Neural crest cell (in vitro differentiated cells): ENCODE measurements at regions not wholly inside any gene's neighbourhood (a gene's known extent, or its start where the extent isn't known, plus 50 kb on each side); places are given as distances from the start of the nearest gene placed in this dataset.
A peak's percentile ranks its signal among the peaks of the same experiment; 100 is the strongest.

Experiments used
- DNase-seq: peaks from one replicate; pipeline ENCODE4 v3.0.0; 2021; ENCODE audit warnings: low read depth, mixed read lengths, low spot score
- H3K27ac Mint-ChIP-seq: one replicate; pipeline ENCODE4 v1.8.0; 2021; ENCODE audit warnings: mild to moderate bottlenecking, mixed read lengths; ENCODE audit not compliant: unreplicated experiment
- H3K27me3 Mint-ChIP-seq: 2 replicates; pipeline ENCODE4 v1.8.0; 2021; ENCODE audit warnings: low read depth, mild to moderate bottlenecking, mixed read lengths
- H3K36me3 Mint-ChIP-seq: 2 replicates; pipeline ENCODE4 v1.8.0; 2021; ENCODE audit warnings: low read depth, mild to moderate bottlenecking, mixed read lengths
- H3K4me1 Mint-ChIP-seq: 2 replicates; pipeline ENCODE4 v1.8.0; 2021; ENCODE audit warnings: mixed read lengths
- H3K4me3 Mint-ChIP-seq: one replicate; pipeline ENCODE4 v1.8.0; 2021; ENCODE audit warnings: mild to moderate bottlenecking, mixed read lengths
- H3K9me3 Mint-ChIP-seq: 2 replicates; pipeline ENCODE4 v1.8.0; 2021; ENCODE audit warnings: mixed read lengths
- CTCF ChIP-seq: fragments of 200-600 bp; sonication (generic); conservative IDR thresholded peaks from 2 replicates; pipeline ENCODE4 v1.5.0; 2021; ENCODE audit warnings: antibody characterized with exemption, mild to moderate bottlenecking

DNA sequence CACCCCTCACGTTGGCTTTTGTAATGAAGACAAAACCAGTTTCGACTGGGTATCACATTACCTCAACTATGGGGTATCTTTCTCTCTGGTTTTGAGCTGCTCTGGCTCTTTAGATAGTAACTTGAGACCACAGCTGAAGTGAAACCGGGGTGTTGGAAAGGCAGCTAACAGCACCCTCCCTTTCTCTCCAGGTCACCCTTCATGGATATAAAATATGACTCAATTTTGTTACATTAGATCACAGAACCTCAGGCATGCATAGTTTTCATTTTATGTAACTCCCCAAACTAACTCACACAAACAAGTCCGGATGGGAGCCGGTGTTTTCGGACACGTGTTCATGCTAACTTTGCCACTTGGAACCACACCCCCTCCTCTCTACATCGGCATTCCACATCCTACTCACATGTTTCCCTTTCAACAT lies 90.7 kb downstream of the NR2F2 start:
- peak overlapping the region; percentile 35 for H3K4me3 Mint-ChIP-seq
- no peak overlapping the region for H3K27ac Mint-ChIP-seq
- no peak for DNase-seq
- H3K4me1 Mint-ChIP-seq: peaks cover 20% of the 10 kb centered on the region
- H3K9me3 Mint-ChIP-seq: no peaks in the 10 kb centered on the region
- peaks cover 87% of the 10 kb centered on the region for H3K27me3 Mint-ChIP-seq
- H3K36me3 Mint-ChIP-seq: no peaks in the 10 kb centered on the region
- TF ChIP-seq CTCF: no peak

DNA sequence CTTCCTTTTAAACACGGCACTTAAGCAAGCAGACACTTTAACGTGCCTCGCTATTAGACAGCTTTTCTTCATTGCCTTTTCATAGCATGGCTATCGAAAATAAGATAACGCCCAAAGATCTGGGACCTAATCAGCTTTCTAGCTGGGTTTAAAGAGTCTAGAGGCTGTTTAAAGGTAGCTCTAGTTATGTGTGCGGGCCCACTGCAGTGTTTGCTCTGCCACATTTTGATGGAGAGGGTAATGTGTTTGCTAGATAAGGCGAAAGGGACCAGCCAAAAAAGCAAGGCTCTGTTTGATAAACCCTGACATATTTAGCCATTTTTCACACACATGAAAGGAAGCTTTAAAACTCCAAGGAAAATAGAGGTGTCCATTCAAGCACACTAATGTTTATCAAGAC lies 91.6 kb downstream of the NR2F2 start:
- H3K27ac Mint-ChIP-seq: no peak overlapping the region
- H3K27me3 Mint-ChIP-seq: peaks cover 86% of the 10 kb centered on the region
- TF ChIP-seq CTCF: no peak
- peaks cover 20% of the 10 kb centered on the region for H3K4me1 Mint-ChIP-seq
- H3K9me3 Mint-ChIP-seq: no peaks in the 10 kb centered on the region
- no peak for DNase-seq
- no peaks in the 10 kb centered on the region for H3K36me3 Mint-ChIP-seq
- no peak overlapping the region for H3K4me3 Mint-ChIP-seq

DNA sequence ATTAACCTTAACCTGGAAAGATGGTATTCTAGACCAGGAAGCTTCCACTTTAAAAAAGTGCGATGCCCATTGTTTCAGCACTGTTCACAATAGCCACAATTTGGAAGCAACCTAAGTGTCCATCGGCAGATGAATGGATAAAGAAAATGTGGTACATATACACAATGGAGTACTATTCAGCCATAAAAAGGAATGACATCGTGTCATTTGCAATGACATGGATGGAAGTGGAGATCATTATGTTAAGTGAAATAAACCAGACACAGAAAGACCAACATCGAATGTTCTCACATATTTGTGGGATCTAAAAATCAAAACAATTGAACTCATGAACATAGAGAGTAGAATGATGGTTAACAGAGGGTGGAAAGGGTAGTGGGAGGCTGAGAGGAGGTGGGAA lies 94.2 kb downstream of the NR2F2 start:
- H3K4me1 Mint-ChIP-seq: peaks cover 5% of the 10 kb centered on the region

DNA sequence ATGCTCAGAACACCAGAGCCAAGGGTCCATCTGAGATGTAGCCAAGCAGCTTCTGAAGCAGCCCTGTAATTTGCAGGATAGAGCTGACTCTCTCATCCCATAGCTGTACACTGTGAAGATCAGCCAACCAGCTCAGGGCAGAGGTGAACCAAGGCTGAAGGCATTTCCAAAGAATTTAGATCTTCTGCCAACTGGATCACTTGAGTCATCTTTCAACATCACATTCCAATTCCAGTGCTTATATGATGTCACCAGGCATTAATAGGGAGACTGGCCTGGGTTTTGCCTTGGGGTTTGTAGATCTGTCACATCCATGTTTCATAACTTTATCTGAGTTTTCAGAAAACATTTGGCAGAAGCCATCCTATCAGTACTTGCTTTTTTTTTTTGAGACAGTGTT lies 98.2 kb downstream of the NR2F2 start:
- no peaks in the 10 kb centered on the region for H3K36me3 Mint-ChIP-seq
- DNase-seq: no peak
- peaks cover 23% of the 10 kb centered on the region for H3K27me3 Mint-ChIP-seq
- no peak overlapping the region for H3K4me3 Mint-ChIP-seq
- TF ChIP-seq CTCF: no peak
- H3K27ac Mint-ChIP-seq: no peak overlapping the region
- H3K9me3 Mint-ChIP-seq: no peaks in the 10 kb centered on the region
- H3K4me1 Mint-ChIP-seq: no peaks in the 10 kb centered on the region

More for the DNA sequence above, 94.2 kb downstream of the NR2F2 start:
- no peak overlapping the region for H3K27ac Mint-ChIP-seq
- H3K36me3 Mint-ChIP-seq: no peaks in the 10 kb centered on the region
- no peak overlapping the region for H3K4me3 Mint-ChIP-seq
- H3K27me3 Mint-ChIP-seq: peaks cover 60% of the 10 kb centered on the region
- DNase-seq: no peak
- no peaks in the 10 kb centered on the region for H3K9me3 Mint-ChIP-seq
- no peak for TF ChIP-seq CTCF

- no peak for TF ChIP-seq CTCF
- Mint-ChIP-seq H3K4me1 (no peaks in the 10 kb centered on the region), H3K9me3 (no peaks in the 10 kb centered on the region), H3K36me3 (no peaks in the 10 kb centered on the region), H3K27ac (no peak overlapping the region), H3K27me3 (no peaks in the 10 kb centered on the region), H3K4me3 (no peak overlapping the region)
- DNase-seq: no peak
Observed at GRCh38 chr15:96431786-96432185, 101.3 kb downstream of the NR2F2 start.

DNA sequence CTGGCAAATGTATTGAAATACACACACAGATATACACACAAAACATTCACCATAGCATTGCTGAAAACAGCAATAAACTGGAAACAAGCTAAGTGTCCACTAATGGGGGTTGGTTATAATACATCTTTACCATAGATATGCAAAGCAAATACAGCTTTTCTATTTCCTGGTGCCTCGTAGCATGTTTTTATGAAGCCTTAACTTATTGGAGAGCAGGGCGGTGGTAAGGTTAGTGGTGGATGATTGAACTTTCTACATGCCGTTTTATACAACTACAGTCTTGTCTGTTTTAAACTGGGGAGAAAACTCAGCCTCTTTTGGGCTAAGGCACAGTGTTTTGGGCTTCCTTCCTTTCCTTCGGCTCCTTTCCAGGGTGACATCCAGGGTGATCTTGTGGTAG lies 104.5 kb downstream of the NR2F2 start:
- Mint-ChIP-seq H3K27ac (no peak overlapping the region), H3K4me3 (no peak overlapping the region), H3K4me1 (no peaks in the 10 kb centered on the region), H3K27me3 (no peaks in the 10 kb centered on the region), H3K36me3 (no peaks in the 10 kb centered on the region), H3K9me3 (no peaks in the 10 kb centered on the region)
- TF ChIP-seq CTCF: no peak
- no peak for DNase-seq
